ENCODE measurements at regions not wholly inside any gene's neighbourhood (a gene's known extent, or its start where the extent isn't known, plus 50 kb on each side); places are given as distances from the start of the nearest gene placed in this dataset.
"Not testable (repeated sequence)": the region's sequence is repeated elsewhere in the genome, so short reads cannot be mapped to it uniquely, and the experiment has no call there.

DNA sequence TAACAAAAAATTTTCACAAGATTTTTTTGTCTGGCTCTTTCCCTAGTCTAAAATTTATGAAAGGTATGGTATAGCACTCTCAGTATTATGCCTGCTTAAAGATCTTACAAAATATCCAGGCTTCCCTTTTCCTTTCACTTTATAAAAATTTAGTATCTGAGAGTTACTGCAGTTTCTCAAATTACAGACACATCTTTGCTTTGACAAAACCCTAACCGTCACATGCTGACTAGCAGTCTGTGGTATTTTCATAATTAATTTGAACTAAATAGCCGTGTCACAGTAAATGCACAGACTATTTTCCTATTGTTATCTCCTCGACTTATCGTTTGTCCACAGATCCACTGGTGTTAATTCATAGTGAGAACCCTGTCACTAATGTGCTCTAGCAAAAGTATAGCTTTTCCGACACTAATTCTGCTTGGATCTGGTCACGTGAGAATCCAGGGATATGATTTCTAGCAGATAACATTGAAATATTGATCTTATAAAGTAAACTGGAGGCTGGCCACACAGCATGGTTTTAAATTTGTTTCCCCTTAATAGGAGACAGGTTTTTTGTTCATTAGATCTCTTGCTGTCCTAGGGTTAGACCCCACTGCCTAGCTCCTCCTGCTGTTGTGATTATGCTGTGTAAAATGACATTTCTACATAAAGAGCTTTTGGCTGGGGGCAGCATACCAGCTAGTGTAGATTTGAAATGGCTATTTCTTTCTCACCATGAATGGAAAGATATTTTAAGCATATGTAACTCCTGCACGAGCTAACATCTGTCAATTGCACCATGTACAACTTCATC is 340.6 kb upstream of the SASH1 start:
- DNase-seq (ENCODE audit: low spot score): no peak
- no peak for TF ChIP-seq CTCF (IDR thresholded peaks at IDR 0.05; ENCODE audit: poor library complexity, severe bottlenecking)
- H3K36me3 ChIP-seq (ENCODE audit: low read depth): no peaks in the 10 kb centered on the region

DNA sequence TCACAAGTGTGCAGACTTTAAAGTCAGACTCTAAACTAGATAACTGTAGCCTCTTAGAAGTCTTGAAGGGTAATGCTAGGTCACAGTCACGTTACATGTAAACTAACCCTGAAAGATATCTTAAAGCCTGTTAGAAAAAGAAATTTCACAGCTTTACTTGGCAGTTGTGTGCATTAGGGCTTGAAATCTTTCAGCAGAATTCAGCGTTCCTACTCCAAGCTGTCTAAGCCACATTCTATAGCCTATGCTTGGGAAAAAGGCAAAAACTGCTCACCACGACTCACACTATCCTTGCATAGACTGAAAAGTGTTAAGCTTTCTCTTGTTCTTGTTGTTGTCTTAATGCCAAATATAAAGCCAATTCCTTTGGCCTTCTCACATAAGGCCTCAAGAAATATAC is 338.0 kb upstream of the SASH1 start:
- TF ChIP-seq CTCF (IDR thresholded peaks at IDR 0.05; ENCODE audit: poor library complexity, severe bottlenecking): no peak
- DNase-seq (ENCODE audit: low spot score): no peak
- Histone ChIP-seq H3K36me3 (ENCODE audit: low read depth) (no peaks in the 10 kb centered on the region), H3K4me3 (ENCODE audit: severe bottlenecking) (no peak overlapping the region), H3K27me3 (ENCODE audit: insufficient read depth, poor library complexity, severe bottlenecking) (no peaks in the 10 kb centered on the region), H3K9me3 (ENCODE audit: severe bottlenecking) (no peaks in the 10 kb centered on the region), H3K27ac (ENCODE audit: poor library complexity, severe bottlenecking) (no peak overlapping the region), H3K4me1 (ENCODE audit: insufficient read depth, poor library complexity, severe bottlenecking) (no peaks in the 10 kb centered on the region)
- ATAC-seq (ENCODE audit: low read depth): no peak

More for the DNA sequence above, 340.6 kb upstream of the SASH1 start:
- H3K27me3 ChIP-seq (ENCODE audit: insufficient read depth, poor library complexity, severe bottlenecking): no peaks in the 10 kb centered on the region
- H3K4me1 ChIP-seq (ENCODE audit: insufficient read depth, poor library complexity, severe bottlenecking): no peaks in the 10 kb centered on the region
- no peak overlapping the region for H3K4me3 ChIP-seq (ENCODE audit: severe bottlenecking)
- no peaks in the 10 kb centered on the region for H3K9me3 ChIP-seq (ENCODE audit: severe bottlenecking)
- H3K27ac ChIP-seq (ENCODE audit: poor library complexity, severe bottlenecking): no peak overlapping the region
- no peak for ATAC-seq (ENCODE audit: low read depth)

GRCh38 chr6:148005806-148006205 is 336.8 kb upstream of the SASH1 start:
- Histone ChIP-seq H3K4me1 (ENCODE audit: insufficient read depth, poor library complexity, severe bottlenecking) (no peaks in the 10 kb centered on the region), H3K27ac (ENCODE audit: poor library complexity, severe bottlenecking) (no peak overlapping the region), H3K36me3 (ENCODE audit: low read depth) (no peaks in the 10 kb centered on the region), H3K27me3 (ENCODE audit: insufficient read depth, poor library complexity, severe bottlenecking) (no peaks in the 10 kb centered on the region), H3K9me3 (ENCODE audit: severe bottlenecking) (no peaks in the 10 kb centered on the region), H3K4me3 (ENCODE audit: severe bottlenecking) (no peak overlapping the region)
- no peak for TF ChIP-seq CTCF (IDR thresholded peaks at IDR 0.05; ENCODE audit: poor library complexity, severe bottlenecking)
- DNase-seq (ENCODE audit: low spot score): no peak
- no peak for ATAC-seq (ENCODE audit: low read depth)

DNA sequence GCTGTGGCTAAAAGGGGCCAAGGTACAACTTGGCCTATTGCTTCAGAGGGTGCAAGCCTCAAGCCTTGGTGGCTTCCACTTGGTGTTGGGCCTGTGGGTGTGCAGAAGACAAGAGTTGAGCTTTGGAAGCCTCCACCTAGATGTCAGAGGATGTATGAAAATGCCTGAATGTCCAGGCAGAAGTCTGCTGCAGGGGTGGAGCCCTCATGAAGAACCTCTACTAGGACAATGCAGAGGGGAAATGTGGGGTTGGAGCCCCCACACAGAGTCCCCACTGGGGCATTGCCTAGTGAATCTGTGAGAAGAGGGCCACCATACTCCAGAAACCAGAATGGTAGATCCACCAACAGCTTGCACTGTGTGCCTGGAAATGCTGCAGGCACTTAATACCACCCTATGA is 332.1 kb upstream of the SASH1 start:
- not testable (repeated sequence) for H3K4me1 ChIP-seq (ENCODE audit: insufficient read depth, poor library complexity, severe bottlenecking); H3K27ac ChIP-seq (ENCODE audit: poor library complexity, severe bottlenecking); DNase-seq (ENCODE audit: low spot score); ATAC-seq (ENCODE audit: low read depth); H3K9me3 ChIP-seq (ENCODE audit: severe bottlenecking); H3K27me3 ChIP-seq (ENCODE audit: insufficient read depth, poor library complexity, severe bottlenecking); H3K36me3 ChIP-seq (ENCODE audit: low read depth); H3K4me3 ChIP-seq (ENCODE audit: severe bottlenecking)

GRCh38 chr6:148016013-148016412 is 326.6 kb upstream of the SASH1 start:
- Histone ChIP-seq H3K9me3 (ENCODE audit: severe bottlenecking) (no peaks in the 10 kb centered on the region), H3K27me3 (ENCODE audit: insufficient read depth, poor library complexity, severe bottlenecking) (no peaks in the 10 kb centered on the region), H3K36me3 (ENCODE audit: low read depth) (no peaks in the 10 kb centered on the region), H3K27ac (ENCODE audit: poor library complexity, severe bottlenecking) (no peak overlapping the region), H3K4me1 (ENCODE audit: insufficient read depth, poor library complexity, severe bottlenecking) (no peaks in the 10 kb centered on the region), H3K4me3 (ENCODE audit: severe bottlenecking) (no peak overlapping the region)
- TF ChIP-seq CTCF (IDR thresholded peaks at IDR 0.05; ENCODE audit: poor library complexity, severe bottlenecking): no peak
- DNase-seq (ENCODE audit: low spot score): no peak
- ATAC-seq (ENCODE audit: low read depth): no peak

All from RWPE2 (cell line).